ENCODE measurements at regions not wholly inside any gene's neighbourhood (a gene's known extent, or its start where the extent isn't known, plus 50 kb on each side); places are given as distances from the start of the nearest gene placed in this dataset.
"Not testable (repeated sequence)": the region's sequence is repeated elsewhere in the genome, so short reads cannot be mapped to it uniquely, and the experiment has no call there.

- no peak for FAIRE-seq
Observed at GRCh38 chr4:81786766-81787165, 315.1 kb upstream of the RASGEF1B start.

GRCh38 chr4:81786063-81786763, 314.5 kb upstream of the RASGEF1B start:
- DNase-seq (ENCODE audit: low spot score) (peak; percentile 53), FAIRE-seq (peak; percentile 5)

More at GRCh38 chr4:81786766-81787165, 315.1 kb upstream of the RASGEF1B start:
- no peak for DNase-seq (ENCODE audit: low spot score)

- DNase-seq (ENCODE audit: low spot score) (no peak), FAIRE-seq (no peak)
Observed at GRCh38 chr4:81785338-81785737, 313.6 kb upstream of the RASGEF1B start.

- DNase-seq (ENCODE audit: low spot score) (no peak), FAIRE-seq (no peak)
Observed at GRCh38 chr4:81783558-81783957, 311.9 kb upstream of the RASGEF1B start.

GRCh38 chr4:81781799-81782198, 310.1 kb upstream of the RASGEF1B start:
- FAIRE-seq (no peak), DNase-seq (ENCODE audit: low spot score) (no peak)

GRCh38 chr4:81777718-81778117, 306.0 kb upstream of the RASGEF1B start:
- FAIRE-seq; DNase-seq (ENCODE audit: low spot score): not testable (repeated sequence)

- DNase-seq (ENCODE audit: low spot score) = no peak
- no peak for FAIRE-seq
Observed at GRCh38 chr4:81776794-81777193, 305.1 kb upstream of the RASGEF1B start.

- DNase-seq (ENCODE audit: low spot score) (no peak), FAIRE-seq (no peak)
Observed at GRCh38 chr4:81773557-81773956, 301.9 kb upstream of the RASGEF1B start.

GRCh38 chr4:81771721-81772120, 300.0 kb upstream of the RASGEF1B start:
- no peak for DNase-seq (ENCODE audit: low spot score)
- no peak for FAIRE-seq

GRCh38 chr4:81769244-81769643, 297.5 kb upstream of the RASGEF1B start:
- DNase-seq (ENCODE audit: low spot score) = no peak
- FAIRE-seq = no peak

- DNase-seq (ENCODE audit: low spot score) (no peak), FAIRE-seq (no peak)
Observed at GRCh38 chr4:81758574-81759264, 287.0 kb upstream of the RASGEF1B start.

GRCh38 chr4:81757691-81758090, 286.0 kb upstream of the RASGEF1B start:
- no peak for FAIRE-seq
- no peak for DNase-seq (ENCODE audit: low spot score)

- no peak for FAIRE-seq
- DNase-seq (ENCODE audit: low spot score) = no peak
Observed at GRCh38 chr4:81756973-81757372, 285.3 kb upstream of the RASGEF1B start.

- no peak for FAIRE-seq
Observed at GRCh38 chr4:81756042-81756441, 284.3 kb upstream of the RASGEF1B start.

GRCh38 chr4:81754169-81754568, 282.5 kb upstream of the RASGEF1B start:
- no peak for DNase-seq (ENCODE audit: low spot score)

More at GRCh38 chr4:81756042-81756441, 284.3 kb upstream of the RASGEF1B start:
- no peak for DNase-seq (ENCODE audit: low spot score)

GRCh38 chr4:81751531-81752289, 280.0 kb upstream of the RASGEF1B start:
- DNase-seq (ENCODE audit: low spot score) (no peak), FAIRE-seq (no peak)

More at GRCh38 chr4:81754169-81754568, 282.5 kb upstream of the RASGEF1B start:
- no peak for FAIRE-seq

- DNase-seq (ENCODE audit: low spot score) (no peak), FAIRE-seq (no peak)
Observed at GRCh38 chr4:81747242-81747930, 275.7 kb upstream of the RASGEF1B start.

- DNase-seq (ENCODE audit: low spot score) (no peak), FAIRE-seq (no peak)
Observed at GRCh38 chr4:81746773-81747172, 275.1 kb upstream of the RASGEF1B start.

GRCh38 chr4:81746071-81746470, 274.4 kb upstream of the RASGEF1B start:
- no peak for FAIRE-seq
- DNase-seq (ENCODE audit: low spot score) = no peak

- FAIRE-seq (no peak), DNase-seq (ENCODE audit: low spot score) (no peak)
Observed at GRCh38 chr4:81745050-81745449, 273.3 kb upstream of the RASGEF1B start.

GRCh38 chr4:81743731-81744435, 272.2 kb upstream of the RASGEF1B start:
- no peak for DNase-seq (ENCODE audit: low spot score)
- FAIRE-seq = no peak
